Hematopoietic multipotent progenitor cell treated with erythropoietin and hydrocortisone succinate and interleukin-3 and kit ligand, for 17 days (in vitro differentiated cells): ENCODE measurements at regions not wholly inside any gene's neighbourhood (a gene's known extent, or its start where the extent isn't known, plus 50 kb on each side); places are given as distances from the start of the nearest gene placed in this dataset.
"Not testable (repeated sequence)": the region's sequence is repeated elsewhere in the genome, so short reads cannot be mapped to it uniquely, and the experiment has no call there.

ENCODE experiments used
- DNase-seq: peaks from one replicate; pipeline ENCODE4 v3.0.0-alpha.2; 2015; ENCODE audit warnings: low spot score

DNA sequence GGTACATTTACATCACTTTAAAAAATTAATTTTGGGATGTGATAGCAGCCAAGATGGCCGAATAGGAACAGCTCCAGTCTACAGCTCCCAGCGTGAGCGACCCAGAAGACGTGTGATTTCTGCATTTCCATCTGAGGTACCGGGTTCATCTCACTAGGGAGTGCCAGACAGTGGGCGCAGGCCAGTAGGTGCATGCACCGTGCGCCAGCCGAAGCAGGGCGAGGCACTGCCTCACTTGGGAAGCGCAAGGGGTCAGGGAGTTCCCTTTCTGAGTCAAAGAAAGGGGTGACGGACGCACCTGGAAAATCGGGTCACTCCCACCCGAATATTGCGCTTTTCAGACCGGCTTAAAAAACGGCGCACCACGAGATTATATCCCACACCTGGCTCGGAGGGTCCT is 233.2 kb downstream of the PLOD2 start:
- DNase-seq = not testable (repeated sequence)

DNA sequence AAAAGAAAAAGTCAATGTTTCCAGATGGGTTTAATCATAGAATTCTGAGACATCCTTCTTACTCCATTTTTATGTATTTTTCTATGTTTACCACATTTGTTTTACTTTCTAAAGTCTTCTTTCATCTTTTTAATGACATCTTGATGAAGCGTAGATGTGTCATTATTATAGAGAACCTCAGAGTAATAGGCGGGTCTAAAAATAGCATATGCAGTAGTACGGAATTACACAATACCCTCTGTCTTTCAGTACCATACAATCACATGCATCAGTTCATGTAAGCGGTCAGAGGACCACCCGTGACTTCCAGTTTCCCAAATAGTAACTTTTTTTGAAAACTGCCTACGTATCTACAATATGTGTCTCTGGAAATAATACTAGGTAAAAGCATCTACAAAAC is 224.0 kb downstream of the PLOD2 start:
- DNase-seq = no peak

DNA sequence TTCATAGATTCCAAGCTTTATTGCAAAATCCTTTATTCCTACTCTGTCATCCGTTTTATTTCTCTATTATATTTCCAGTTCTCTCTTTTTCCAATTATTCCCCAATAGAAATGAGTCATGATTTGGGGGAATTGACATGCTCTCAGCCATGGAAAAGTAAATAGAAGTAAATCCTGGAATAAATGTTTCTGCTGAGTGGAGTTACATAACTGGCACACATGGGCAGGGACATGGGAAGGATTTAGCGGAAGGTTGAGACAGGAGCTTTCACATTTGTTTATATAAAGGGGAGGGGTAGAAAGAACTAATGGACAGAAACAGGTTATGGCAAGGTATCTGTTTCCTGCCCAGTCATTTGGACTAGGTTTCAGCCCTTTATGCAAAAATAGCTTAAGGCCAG is 221.6 kb downstream of the PLOD2 start:
- DNase-seq = no peak

DNA sequence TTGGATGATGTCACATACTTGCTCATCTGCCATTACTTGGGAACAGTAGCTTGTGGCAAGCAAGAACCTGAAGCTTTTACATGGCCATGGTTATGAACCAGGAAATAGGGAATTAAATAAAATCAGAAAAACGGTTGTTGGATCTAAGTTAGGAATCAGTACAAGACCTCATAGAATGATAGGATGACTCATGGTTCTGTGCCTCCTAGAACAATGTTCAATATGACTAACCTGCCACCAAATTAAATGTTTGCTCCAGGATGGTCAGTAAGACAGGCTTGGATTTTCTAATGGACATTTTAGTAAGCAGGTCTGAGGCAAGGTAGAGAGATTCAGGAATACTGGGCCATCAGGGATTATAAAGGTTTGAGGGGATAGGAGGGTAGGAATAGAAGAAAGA is 218.9 kb downstream of the PLOD2 start:
- no peak for DNase-seq

DNA sequence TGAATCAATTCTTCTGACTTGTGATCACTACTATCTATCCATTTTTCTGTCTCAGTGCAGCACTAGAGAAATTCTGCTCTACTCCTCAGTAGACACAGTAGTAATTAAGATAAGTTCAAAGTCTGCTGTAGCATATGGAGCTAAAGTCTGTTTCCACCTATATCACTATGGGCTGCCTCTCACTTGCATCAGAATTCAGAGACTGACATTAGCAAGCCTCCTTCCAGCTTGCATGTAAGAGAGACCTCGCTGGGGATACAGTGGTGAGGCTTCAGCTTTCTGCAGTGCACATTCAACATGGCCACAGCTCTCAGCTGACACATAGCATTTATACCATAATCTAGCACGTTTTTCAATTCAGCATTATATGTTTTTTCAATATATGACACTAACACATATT is 217.0 kb downstream of the PLOD2 start:
- DNase-seq = no peak

DNA sequence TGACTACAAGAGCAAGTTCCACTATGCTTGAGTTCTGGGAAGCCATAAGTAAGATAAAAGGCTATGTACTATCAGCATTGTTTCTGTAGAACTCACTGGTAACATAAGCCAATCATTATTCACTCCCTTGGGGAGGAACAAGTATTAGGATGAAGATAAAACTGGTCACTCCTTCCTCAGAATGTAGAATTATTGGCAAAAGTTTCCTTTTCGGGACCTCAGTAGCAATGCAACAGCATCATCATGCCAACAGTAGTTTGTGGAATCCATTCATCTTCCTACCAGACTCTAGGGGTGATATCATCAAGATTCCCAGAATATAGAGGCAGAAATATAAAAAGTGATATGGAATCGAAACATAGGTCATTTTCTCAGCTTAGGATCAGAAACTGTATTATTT is 209.5 kb downstream of the PLOD2 start:
- DNase-seq = no peak

DNA sequence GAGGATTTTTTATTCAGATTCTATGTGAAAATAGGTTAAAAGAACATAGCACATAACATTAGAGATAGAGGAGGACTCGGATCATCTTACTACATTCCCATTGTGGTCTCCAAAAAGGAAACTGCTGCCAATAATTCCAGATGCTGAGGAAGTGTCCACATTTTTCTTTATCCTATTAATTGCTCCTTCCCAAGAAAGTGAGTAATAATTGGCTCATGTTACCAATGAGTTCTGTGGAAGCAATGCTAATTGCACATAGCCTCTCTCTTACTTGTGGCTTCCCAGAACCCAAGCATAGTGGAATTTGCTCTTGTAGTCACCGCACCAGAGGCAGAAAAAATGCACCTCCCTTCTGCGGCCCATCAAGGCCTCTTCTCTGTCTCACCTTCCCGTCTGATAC is 208.4 kb downstream of the PLOD2 start:
- DNase-seq = no peak

DNA sequence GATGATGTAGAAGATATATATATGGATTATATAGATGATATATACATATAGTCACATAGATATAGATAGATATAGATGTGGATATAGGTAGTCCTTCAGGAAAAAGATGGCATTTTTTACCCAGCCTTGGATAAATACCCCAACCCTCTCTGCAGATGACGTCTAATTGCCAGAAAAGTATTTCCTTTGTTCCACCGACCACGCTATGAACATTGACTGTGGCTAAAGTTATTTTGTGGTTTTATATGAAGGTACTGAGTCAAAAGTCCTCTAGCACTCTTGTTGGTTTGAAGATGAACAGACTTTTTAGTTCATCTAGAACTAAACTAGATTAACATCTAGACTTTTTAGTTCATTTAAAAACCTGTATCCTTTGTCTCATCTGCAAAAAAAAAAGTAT is 207.7 kb downstream of the PLOD2 start:
- DNase-seq = no peak

DNA sequence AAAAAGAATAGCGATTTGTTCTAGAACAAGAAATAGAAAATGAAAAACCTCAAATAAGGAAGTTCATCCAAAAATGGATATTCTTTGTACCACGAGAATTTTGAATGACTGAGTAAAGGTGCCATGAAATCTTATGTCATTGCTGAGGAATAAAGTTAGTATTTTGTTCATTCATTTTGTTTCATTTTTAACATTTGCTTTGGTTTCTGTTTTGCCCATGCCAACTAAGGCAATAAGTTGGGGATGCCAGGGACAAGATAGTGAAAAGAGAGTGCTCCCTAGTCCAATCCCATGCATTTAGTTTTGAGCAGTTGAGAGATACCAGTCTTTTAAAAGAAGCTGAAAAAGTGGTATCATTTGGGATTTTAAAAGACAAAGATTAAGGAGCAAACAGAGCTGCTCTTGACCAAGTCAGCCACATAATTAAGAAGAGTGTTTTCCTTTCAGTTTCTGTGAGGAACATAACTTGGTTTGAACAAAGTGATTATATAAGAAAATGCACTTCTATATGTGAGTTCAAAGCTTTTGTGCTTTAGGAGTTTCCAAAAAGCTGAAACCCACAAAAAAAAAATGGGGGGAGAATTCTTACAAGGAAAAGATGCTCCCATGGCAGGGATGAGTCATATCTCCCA is 201.4 kb downstream of the PLOD2 start:
- DNase-seq = no peak

DNA sequence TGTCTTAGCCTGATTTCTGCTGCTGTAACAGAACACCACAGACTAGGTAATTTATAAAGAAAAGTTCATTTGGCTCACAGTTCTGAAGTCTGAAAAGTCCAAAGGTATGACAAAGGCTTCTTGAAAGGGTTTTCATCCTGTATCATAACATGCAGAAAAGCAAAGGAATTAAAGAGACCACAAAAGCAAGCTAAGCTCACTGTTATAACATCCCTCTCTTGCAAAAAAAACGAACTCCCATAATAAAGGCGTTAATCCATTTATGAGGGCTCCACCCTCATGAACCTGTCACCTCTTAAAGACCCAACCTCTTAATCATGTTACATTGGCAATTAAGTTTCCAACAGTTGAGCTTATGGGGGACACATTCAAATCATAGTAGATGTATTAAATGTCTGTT is 197.9 kb downstream of the PLOD2 start:
- DNase-seq = no peak

DNA sequence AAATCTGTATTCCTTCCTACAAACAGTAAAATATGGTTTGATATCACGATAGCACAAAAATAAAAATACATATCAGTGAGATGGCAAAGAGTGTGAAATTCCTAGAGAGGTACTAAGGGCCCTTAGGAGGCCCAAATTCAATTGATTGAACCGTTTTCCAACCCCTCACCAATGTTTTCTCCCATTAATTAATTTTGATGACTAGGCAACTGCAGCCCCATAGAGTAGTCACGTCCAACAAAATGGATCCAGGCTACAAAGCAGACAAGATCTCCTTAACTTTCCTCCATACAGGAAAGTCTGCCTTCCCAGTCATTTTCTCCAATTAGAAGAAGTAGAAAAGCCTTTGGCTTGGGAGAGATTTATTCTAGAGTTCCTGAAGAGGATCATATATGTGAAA is 193.9 kb downstream of the PLOD2 start:
- DNase-seq = no peak

DNA sequence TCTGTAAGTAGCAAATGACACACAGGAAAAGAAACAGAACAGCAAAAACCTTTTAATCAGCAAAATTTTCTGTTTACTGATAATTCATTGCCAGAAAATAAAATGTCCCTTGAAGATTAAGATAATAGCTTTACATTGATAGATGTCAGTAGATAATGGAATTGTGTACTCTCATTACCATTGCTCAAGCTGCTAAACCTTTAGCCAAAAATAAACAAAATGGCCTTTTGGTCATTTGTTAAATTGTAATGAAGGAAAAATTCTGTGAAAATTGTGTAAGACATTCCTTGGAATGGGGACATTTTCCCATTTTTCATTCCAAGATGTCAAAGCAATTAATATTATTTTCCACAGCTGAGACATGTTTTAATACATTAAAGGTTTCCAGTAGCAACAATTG is 189.8 kb downstream of the PLOD2 start:
- DNase-seq = no peak

DNA sequence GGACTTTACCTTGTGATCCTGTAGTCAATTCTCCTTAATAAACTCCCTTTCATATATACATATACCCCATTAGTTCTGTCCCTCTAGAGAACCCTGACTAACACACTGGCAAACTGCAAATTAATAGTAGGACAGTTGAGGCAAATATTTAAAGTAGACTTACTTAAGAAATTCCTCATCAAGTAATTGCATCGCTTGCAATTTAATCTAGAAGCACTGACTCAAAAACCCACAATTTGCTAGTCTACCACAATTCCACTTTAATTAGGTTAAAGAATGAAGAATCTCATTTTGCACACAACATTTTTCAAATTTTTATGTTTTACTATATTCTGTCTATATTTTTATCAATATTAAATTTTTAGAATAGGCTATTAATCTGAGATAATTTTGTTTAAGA is 188.1 kb downstream of the PLOD2 start:
- no peak for DNase-seq

DNA sequence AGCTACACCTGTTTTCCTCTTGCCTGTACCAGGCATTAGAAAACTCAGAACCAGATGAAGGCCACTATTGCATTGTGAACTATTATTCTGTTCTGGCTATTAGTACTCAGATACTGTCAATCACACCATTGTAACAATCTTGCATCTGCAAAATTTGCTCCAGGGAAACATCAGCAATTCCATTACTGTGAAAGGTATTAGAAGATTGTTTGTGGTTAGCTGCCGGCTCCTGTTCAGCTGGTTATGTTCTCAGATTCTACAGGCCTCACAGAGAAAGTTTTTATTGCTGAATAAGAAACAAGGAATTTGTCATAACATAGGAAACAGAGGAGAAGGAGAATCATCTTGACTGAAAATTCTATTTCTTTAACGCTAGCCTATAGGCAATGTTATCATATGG is 179.9 kb downstream of the PLOD2 start:
- no peak for DNase-seq

DNA sequence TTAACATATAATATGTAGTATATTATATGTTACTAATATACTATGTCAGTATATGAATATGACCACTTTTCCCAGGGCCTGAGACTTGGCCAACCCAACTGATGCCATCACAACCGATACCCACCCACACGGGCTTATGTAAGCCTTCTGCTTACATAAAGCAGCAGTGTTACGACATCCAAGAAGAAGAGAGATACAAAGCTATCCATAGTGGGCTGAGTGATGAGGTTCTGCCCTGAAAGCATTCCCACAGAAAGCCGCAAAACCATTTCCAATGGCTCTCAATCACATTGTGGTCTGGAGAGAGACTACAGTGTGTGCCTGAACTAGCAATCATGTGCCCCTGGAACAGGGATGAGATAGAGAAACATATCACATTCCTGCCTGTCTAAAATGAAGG is 177.9 kb downstream of the PLOD2 start:
- no peak for DNase-seq
